COR-L47 (cell line): ENCODE measurements at regions not wholly inside any gene's neighbourhood (a gene's known extent, or its start where the extent isn't known, plus 50 kb on each side); places are given as distances from the start of the nearest gene placed in this dataset.
"Not testable (repeated sequence)": the region's sequence is repeated elsewhere in the genome, so short reads cannot be mapped to it uniquely, and the experiment has no call there.

Experiments used
- DNase-seq: peaks from one replicate; lab custom pipeline; 2025; lab: John Stamatoyannopoulos, UW

- no peak for DNase-seq
Measured at GRCh38 chr2:36302911-36303310, 52.7 kb upstream of the CRIM1 start.

- no peak for DNase-seq
Measured at GRCh38 chr2:36301843-36302242, 53.7 kb upstream of the CRIM1 start.

GRCh38 chr2:36300697-36301096 is 54.9 kb upstream of the CRIM1 start:
- no peak for DNase-seq

- DNase-seq: no peak
Measured at GRCh38 chr2:36296798-36297197, 58.8 kb upstream of the CRIM1 start.

GRCh38 chr2:36294316-36294721 is 61.3 kb upstream of the CRIM1 start:
- no peak for DNase-seq

- DNase-seq: no peak
Measured at GRCh38 chr2:36290306-36290856, 65.2 kb upstream of the CRIM1 start.

- no peak for DNase-seq
Measured at GRCh38 chr2:36289731-36290130, 65.8 kb upstream of the CRIM1 start.

- DNase-seq: no peak
Measured at GRCh38 chr2:36287363-36288275, 68.0 kb upstream of the CRIM1 start.

- DNase-seq: not testable (repeated sequence)
Measured at GRCh38 chr2:36279506-36279905, 76.1 kb upstream of the CRIM1 start.

- no peak for DNase-seq
Measured at GRCh38 chr2:36277881-36278523, 77.6 kb upstream of the CRIM1 start.

- no peak for DNase-seq
Measured at GRCh38 chr2:36277146-36277808, 78.3 kb upstream of the CRIM1 start.

GRCh38 chr2:36271266-36271665 is 84.3 kb upstream of the CRIM1 start:
- DNase-seq: no peak

- no peak for DNase-seq
Measured at GRCh38 chr2:36270758-36271157, 84.8 kb upstream of the CRIM1 start.

GRCh38 chr2:36267194-36267593 is 88.4 kb upstream of the CRIM1 start:
- no peak for DNase-seq

GRCh38 chr2:36266536-36267121 is 88.9 kb upstream of the CRIM1 start:
- DNase-seq: no peak

GRCh38 chr2:36262581-36262980 is 93.0 kb upstream of the CRIM1 start:
- no peak for DNase-seq

GRCh38 chr2:36255863-36256262 is 99.7 kb upstream of the CRIM1 start:
- no peak for DNase-seq

GRCh38 chr2:36253086-36253485 is 102.5 kb upstream of the CRIM1 start:
- no peak for DNase-seq

- no peak for DNase-seq
Measured at GRCh38 chr2:36246320-36246990, 109.1 kb upstream of the CRIM1 start.

- no peak for DNase-seq
Measured at GRCh38 chr2:36245651-36246050, 109.9 kb upstream of the CRIM1 start.

- DNase-seq: no peak
Measured at GRCh38 chr2:36238106-36238505, 117.5 kb upstream of the CRIM1 start.

GRCh38 chr2:36235882-36236281 is 119.7 kb upstream of the CRIM1 start:
- DNase-seq: no peak
